Glutamatergic neuron (in vitro differentiated cells): ENCODE measurements at regions not wholly inside any gene's neighbourhood (a gene's known extent, or its start where the extent isn't known, plus 50 kb on each side); places are given as distances from the start of the nearest gene placed in this dataset.

ENCODE experiments used
- DNase-seq: peaks from one replicate; pipeline ENCODE4 v3.0.0; 2022
- H3K27ac Mint-ChIP-seq: one replicate; pipeline ENCODE4 v1.8.0; 2020; ENCODE audit warnings: mild to moderate bottlenecking, mixed read lengths, inconsistent platforms; ENCODE audit not compliant: unreplicated experiment
- H3K27me3 Mint-ChIP-seq: one replicate; pipeline ENCODE4 v1.8.0; 2020; ENCODE audit warnings: mild to moderate bottlenecking, moderate library complexity, mixed read lengths, inconsistent platforms; ENCODE audit not compliant: unreplicated experiment
- H3K36me3 Mint-ChIP-seq: one replicate; pipeline ENCODE4 v1.8.0; 2020; ENCODE audit warnings: mild to moderate bottlenecking, mixed read lengths, inconsistent platforms; ENCODE audit not compliant: unreplicated experiment
- H3K4me1 Mint-ChIP-seq: one replicate; pipeline ENCODE4 v1.8.0; 2020; ENCODE audit warnings: mild to moderate bottlenecking, low read depth, mixed read lengths, inconsistent platforms; ENCODE audit not compliant: unreplicated experiment
- H3K4me3 Mint-ChIP-seq: one replicate; pipeline ENCODE4 v1.8.0; 2020; ENCODE audit warnings: mild to moderate bottlenecking, mixed read lengths, inconsistent platforms; ENCODE audit not compliant: unreplicated experiment
- H3K9me3 Mint-ChIP-seq: one replicate; pipeline ENCODE4 v1.8.0; 2020; ENCODE audit warnings: mild to moderate bottlenecking, moderate library complexity, mixed read lengths, inconsistent platforms; ENCODE audit not compliant: unreplicated experiment
- CTCF ChIP-seq: fragments of 200-600 bp; sonication (generic); IDR thresholded peaks from one replicate; pipeline ENCODE4 v1.5.0; 2021; ENCODE audit not compliant: partially characterized antibody, unreplicated experiment

GRCh38 chr2:122446761-122447160 is 691.3 kb downstream of the TSN start:
- no peak overlapping the region for H3K27ac Mint-ChIP-seq
- no peak for TF ChIP-seq CTCF
- H3K4me3 Mint-ChIP-seq, result no peak overlapping the region
- H3K4me1 Mint-ChIP-seq, result no peaks in the 10 kb centered on the region
- H3K36me3 Mint-ChIP-seq, result no peaks in the 10 kb centered on the region
- peaks cover 4% of the 10 kb centered on the region for H3K9me3 Mint-ChIP-seq
- DNase-seq, result no peak
- H3K27me3 Mint-ChIP-seq, result no peaks in the 10 kb centered on the region

DNA sequence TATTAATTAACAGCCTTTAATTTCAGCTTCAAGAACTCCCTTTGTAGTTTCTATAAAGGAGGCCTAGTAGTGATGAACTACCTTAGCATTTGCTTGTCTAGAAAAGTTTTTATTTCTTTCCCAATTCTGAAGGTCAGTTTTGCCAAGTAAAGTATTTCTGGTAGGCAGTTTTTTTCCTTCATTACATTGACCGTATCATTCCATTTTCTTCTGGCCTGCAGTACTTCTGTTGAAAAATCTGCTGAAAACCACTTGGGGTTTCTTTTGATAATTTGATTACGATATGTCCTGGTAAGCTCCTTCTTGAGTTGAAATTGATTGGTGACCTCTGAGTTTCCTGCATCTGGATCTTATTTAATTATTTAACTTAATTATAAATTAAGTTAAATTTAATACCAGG is 691.8 kb downstream of the TSN start:
- Mint-ChIP-seq H3K9me3 (peaks cover 4% of the 10 kb centered on the region), H3K27ac (no peak overlapping the region), H3K27me3 (no peaks in the 10 kb centered on the region), H3K4me3 (no peak overlapping the region), H3K36me3 (no peaks in the 10 kb centered on the region), H3K4me1 (no peaks in the 10 kb centered on the region)
- no peak for TF ChIP-seq CTCF
- DNase-seq, result no peak

DNA sequence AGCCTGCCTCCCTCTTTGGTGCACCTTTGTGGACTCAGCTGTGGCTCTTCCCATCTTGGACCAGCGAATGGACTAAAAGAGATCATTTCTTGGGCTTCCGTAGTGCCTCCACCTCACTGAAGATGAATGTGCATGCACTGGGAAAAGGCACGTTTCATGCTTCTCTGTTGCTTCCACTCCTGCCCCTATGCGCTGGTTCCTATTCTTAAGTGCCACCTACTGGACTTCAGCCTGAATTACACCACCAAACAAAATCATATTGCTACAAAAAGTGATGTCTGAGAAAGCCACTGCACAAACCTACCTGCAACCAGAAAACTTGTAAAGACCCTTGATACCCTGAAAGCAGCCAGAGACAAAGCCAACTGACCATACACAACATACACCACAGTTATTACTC is 695.6 kb downstream of the TSN start:
- no peak overlapping the region for H3K4me3 Mint-ChIP-seq
- no peaks in the 10 kb centered on the region for H3K27me3 Mint-ChIP-seq
- H3K36me3 Mint-ChIP-seq, result no peaks in the 10 kb centered on the region
- peaks cover 4% of the 10 kb centered on the region for H3K9me3 Mint-ChIP-seq
- no peaks in the 10 kb centered on the region for H3K4me1 Mint-ChIP-seq
- no peak overlapping the region for H3K27ac Mint-ChIP-seq
- peak; percentile 83 for TF ChIP-seq CTCF
- DNase-seq, result no peak

DNA sequence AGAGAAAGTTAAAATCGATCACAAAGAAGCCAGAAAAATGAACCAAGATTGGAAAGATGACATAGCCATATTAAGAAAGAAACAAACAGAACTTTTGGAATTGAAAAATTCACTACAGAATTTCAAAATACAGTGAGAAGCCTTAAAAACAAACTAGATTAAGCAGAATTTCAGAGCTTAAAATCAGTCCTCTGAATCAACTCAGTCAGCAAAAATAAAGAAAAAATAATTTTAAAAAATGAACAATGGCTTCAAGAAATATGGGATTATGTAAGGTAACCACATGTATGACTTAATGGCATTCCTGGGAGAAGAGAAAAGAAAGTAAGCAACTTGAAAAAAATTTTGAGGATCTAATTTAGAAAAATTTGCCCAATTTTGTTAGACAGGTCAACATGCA is 696.2 kb downstream of the TSN start:
- no peak for TF ChIP-seq CTCF
- H3K36me3 Mint-ChIP-seq, result no peaks in the 10 kb centered on the region
- no peaks in the 10 kb centered on the region for H3K27me3 Mint-ChIP-seq
- no peak overlapping the region for H3K27ac Mint-ChIP-seq
- no peaks in the 10 kb centered on the region for H3K4me1 Mint-ChIP-seq
- no peak for DNase-seq
- H3K4me3 Mint-ChIP-seq, result no peak overlapping the region
- H3K9me3 Mint-ChIP-seq, result peaks cover 3% of the 10 kb centered on the region

DNA sequence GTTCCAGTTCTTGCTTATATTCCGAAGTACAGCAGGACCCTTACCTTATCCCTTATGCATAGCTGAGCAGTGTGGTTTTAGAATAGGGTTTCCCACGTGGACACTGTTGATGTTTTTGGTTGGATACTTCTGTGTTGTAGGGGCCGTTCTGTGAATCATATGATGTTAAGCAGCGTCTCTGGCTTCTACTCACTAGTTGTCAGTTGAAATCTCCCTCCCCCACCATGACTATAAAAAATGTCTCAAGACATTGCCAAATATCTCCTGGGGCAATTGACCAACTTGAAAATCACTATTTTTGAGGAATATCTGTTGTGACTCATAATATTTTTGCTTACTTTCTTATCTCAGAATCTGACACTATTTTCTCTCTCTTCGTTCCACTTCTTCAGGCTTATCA is 713.7 kb downstream of the TSN start:
- Mint-ChIP-seq H3K27me3 (peaks cover 2% of the 10 kb centered on the region), H3K27ac (no peak overlapping the region), H3K4me3 (no peak overlapping the region), H3K4me1 (no peaks in the 10 kb centered on the region), H3K36me3 (no peaks in the 10 kb centered on the region), H3K9me3 (no peaks in the 10 kb centered on the region)
- no peak for TF ChIP-seq CTCF
- DNase-seq, result no peak
